ENCODE measurements at regions not wholly inside any gene's neighbourhood (a gene's known extent, or its start where the extent isn't known, plus 50 kb on each side); places are given as distances from the start of the nearest gene placed in this dataset.

GRCh38 chr2:156659694-156660093, 223.5 kb downstream of the GPD2 start:
- Histone ChIP-seq H3K4me1 (ENCODE audit: low read depth) (no peaks in the 10 kb centered on the region), H3K4me3 (no peak overlapping the region), H3K36me3 (ENCODE audit: low read depth) (no peaks in the 10 kb centered on the region), H3K9me3 (no peaks in the 10 kb centered on the region)
- no peak for DNase-seq
- TF ChIP-seq, protein P1, sequence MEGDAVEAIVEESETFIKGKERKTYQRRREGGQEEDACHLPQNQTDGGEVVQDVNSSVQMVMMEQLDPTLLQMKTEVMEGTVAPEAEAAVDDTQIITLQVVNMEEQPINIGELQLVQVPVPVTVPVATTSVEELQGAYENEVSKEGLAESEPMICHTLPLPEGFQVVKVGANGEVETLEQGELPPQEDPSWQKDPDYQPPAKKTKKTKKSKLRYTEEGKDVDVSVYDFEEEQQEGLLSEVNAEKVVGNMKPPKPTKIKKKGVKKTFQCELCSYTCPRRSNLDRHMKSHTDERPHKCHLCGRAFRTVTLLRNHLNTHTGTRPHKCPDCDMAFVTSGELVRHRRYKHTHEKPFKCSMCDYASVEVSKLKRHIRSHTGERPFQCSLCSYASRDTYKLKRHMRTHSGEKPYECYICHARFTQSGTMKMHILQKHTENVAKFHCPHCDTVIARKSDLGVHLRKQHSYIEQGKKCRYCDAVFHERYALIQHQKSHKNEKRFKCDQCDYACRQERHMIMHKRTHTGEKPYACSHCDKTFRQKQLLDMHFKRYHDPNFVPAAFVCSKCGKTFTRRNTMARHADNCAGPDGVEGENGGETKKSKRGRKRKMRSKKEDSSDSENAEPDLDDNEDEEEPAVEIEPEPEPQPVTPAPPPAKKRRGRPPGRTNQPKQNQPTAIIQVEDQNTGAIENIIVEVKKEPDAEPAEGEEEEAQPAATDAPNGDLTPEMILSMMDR (IDR thresholded peaks at IDR 0.05): no peak
- ATAC-seq: no peak
- intact Hi-C loops (cut with DNase I, micrococcal nuclease): no loop called here

DNA sequence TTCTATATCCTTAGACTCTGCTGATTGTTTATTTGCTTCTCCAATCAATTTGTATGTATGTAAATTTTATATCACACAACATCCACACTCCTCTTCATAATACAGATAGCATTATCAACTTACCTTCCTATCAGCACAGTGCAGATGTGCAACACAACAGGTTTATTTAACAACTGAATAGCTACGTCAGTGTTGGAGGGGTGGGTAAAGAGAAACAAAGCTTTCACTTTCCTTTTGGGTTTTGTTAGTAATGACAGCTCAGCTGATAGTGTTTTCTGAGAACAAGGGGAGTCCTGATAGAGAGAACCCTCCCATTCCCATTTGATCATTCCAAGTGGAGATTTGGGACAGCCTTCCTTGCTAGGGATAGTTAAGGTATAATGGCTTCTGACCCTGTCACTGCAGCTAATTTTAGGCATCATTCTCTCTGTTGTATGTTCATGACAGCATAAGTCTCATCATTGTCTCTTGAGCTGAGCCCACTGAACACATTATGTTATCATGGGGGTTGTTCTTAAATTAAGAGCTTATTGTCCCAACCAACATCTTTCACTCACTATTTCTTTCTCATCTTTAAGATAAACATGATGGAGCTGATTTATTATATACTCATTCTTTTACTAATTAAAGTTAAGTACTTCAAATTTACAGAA, 227.7 kb downstream of the GPD2 start:
- no peaks in the 10 kb centered on the region for H3K4me1 ChIP-seq (ENCODE audit: low read depth)
- TF ChIP-seq, protein P1 (IDR thresholded peaks at IDR 0.05): no peak
- ATAC-seq: peak; percentile 49
- no peak overlapping the region for H3K4me3 ChIP-seq
- intact Hi-C loops (cut with DNase I, micrococcal nuclease): no loop called here
- no peak for DNase-seq
- H3K36me3 ChIP-seq (ENCODE audit: low read depth): no peaks in the 10 kb centered on the region
- H3K9me3 ChIP-seq: peaks cover 5% of the 10 kb centered on the region

DNA sequence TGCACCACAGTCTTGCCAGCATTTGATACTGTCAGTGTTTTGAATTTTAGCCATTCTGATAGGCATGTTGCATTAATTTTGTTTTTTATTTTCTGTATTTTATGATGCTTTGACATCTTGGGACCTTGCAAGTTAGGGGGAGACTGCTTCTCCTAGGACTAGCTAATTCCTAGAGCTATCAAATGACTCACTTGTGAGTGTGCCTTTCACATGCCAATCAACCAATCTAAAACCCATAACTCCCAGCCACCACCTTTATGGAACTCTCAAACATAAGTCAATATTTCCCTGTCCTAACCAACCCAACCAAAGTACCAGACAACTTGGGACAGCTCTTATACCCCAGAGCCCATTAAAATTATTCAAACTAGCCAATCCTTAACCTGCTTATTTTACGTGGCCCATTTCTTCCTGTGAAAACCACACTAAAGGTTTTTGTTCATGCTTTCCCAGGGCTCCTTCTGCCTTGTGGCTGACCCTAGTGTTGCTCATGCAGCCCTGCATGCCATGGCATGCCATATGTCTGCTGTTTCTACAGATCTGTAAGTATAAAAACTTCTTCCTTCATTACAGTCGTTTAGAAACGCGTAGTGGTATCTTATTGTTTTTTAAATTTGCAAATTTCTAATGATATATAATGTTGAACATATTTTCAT, 230.1 kb downstream of the GPD2 start:
- no peak for DNase-seq
- H3K4me3 ChIP-seq: no peak overlapping the region
- intact Hi-C loops (cut with DNase I, micrococcal nuclease): no loop called here
- no peaks in the 10 kb centered on the region for H3K36me3 ChIP-seq (ENCODE audit: low read depth)
- no peak for ATAC-seq
- TF ChIP-seq, protein P1 (IDR thresholded peaks at IDR 0.05): no peak
- H3K9me3 ChIP-seq: peaks cover 5% of the 10 kb centered on the region
- H3K4me1 ChIP-seq (ENCODE audit: low read depth): no peaks in the 10 kb centered on the region

GRCh38 chr2:156670104-156670503, 233.9 kb downstream of the GPD2 start:
- H3K36me3 ChIP-seq (ENCODE audit: low read depth): no peaks in the 10 kb centered on the region
- intact Hi-C loops (cut with DNase I, micrococcal nuclease): no loop called here
- TF ChIP-seq, protein P1 (IDR thresholded peaks at IDR 0.05): no peak
- ATAC-seq (no peak), DNase-seq (no peak)
- no peaks in the 10 kb centered on the region for H3K4me1 ChIP-seq (ENCODE audit: low read depth)
- H3K9me3 ChIP-seq: peaks cover 5% of the 10 kb centered on the region
- H3K4me3 ChIP-seq: no peak overlapping the region

GRCh38 chr2:156671706-156672361, 235.7 kb downstream of the GPD2 start:
- intact Hi-C loops (cut with DNase I, micrococcal nuclease): no loop called here
- Histone ChIP-seq H3K36me3 (ENCODE audit: low read depth) (no peaks in the 10 kb centered on the region), H3K4me1 (ENCODE audit: low read depth) (no peaks in the 10 kb centered on the region), H3K4me3 (no peak overlapping the region), H3K9me3 (peaks cover 5% of the 10 kb centered on the region)
- no peak for DNase-seq
- TF ChIP-seq, protein P1 (IDR thresholded peaks at IDR 0.05): no peak
- no peak for ATAC-seq
